Stomach (tissue), 4 donors: ENCODE measurements at regions not wholly inside any gene's neighbourhood (a gene's known extent, or its start where the extent isn't known, plus 50 kb on each side); places are given as distances from the start of the nearest gene placed in this dataset.

ENCODE experiments used
- POLR2A ChIP-seq, 4 donors: fragments of 450-650 bp; IDR thresholded peaks; one replicate each; pipeline ENCODE4 v1.6.1; 2016; ENCODE audit warnings: antibody characterized with exemption in 4 of 4, control low read depth in 2 of 4, mild to moderate bottlenecking in 1 of 4, moderate library complexity in 1 of 4
- TF ChIP-seq, protein P1 (sequence below), 7 experiments: fragments of 450-650 bp in 4 of 7; fragments of 200-600 bp in 3 of 7; sonication (generic) in 3 of 7; IDR thresholded peaks; one replicate each; pipeline ENCODE4 v1.5.1; 2016 to 2019; ENCODE audit warnings: antibody characterized with exemption in 7 of 7, control low read depth in 2 of 7, mild to moderate bottlenecking in 1 of 7

DNA sequence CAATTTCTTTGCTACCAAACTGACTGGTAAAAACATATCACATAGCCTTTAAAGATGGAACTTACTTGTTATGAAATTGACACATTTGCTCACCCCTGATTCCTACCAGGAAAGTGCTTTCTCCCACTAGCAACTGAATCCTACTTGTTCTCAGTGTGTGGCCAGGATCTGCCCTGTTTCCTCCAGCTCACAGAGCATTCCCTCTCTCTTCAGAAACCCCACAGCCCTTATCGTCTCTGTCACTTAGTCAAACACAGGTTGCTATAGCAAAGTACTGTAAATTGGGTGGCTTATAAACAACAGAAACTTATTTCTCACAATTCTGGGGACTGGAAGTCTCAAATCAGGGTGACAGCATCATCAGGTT is 265.2 kb upstream of the BOD1L1 start:
- no peak for TF ChIP-seq POLR2A (IDR thresholded peaks at IDR 0.05)
- TF ChIP-seq, protein P1, sequence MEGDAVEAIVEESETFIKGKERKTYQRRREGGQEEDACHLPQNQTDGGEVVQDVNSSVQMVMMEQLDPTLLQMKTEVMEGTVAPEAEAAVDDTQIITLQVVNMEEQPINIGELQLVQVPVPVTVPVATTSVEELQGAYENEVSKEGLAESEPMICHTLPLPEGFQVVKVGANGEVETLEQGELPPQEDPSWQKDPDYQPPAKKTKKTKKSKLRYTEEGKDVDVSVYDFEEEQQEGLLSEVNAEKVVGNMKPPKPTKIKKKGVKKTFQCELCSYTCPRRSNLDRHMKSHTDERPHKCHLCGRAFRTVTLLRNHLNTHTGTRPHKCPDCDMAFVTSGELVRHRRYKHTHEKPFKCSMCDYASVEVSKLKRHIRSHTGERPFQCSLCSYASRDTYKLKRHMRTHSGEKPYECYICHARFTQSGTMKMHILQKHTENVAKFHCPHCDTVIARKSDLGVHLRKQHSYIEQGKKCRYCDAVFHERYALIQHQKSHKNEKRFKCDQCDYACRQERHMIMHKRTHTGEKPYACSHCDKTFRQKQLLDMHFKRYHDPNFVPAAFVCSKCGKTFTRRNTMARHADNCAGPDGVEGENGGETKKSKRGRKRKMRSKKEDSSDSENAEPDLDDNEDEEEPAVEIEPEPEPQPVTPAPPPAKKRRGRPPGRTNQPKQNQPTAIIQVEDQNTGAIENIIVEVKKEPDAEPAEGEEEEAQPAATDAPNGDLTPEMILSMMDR (IDR thresholded peaks at IDR 0.05), result no peak
